ENCODE measurements at regions not wholly inside any gene's neighbourhood (a gene's known extent, or its start where the extent isn't known, plus 50 kb on each side); places are given as distances from the start of the nearest gene placed in this dataset.

GRCh38 chr6:104401926-104402325 is 457.8 kb downstream of the HACE1 start:
- Histone ChIP-seq H3K36me3 (ENCODE audit: control insufficient read depth, insufficient read depth, low read length) (no peaks in the 10 kb centered on the region), H3K27me3 (replicated peaks; ENCODE audit: control insufficient read depth, insufficient read depth, low read length) (no peaks in the 10 kb centered on the region), H3K4me3 (replicated peaks; ENCODE audit: low read depth, low read length) (no peak overlapping the region)
- no peak for DNase-seq (ENCODE audit: extremely low read depth, insufficient read length)
- no peak for TF ChIP-seq CTCF (IDR thresholded peaks at IDR 0.05; ENCODE audit: insufficient read depth, low read length, poor library complexity, severe bottlenecking)

GRCh38 chr6:104400844-104401243 is 458.9 kb downstream of the HACE1 start:
- Histone ChIP-seq H3K4me3 (replicated peaks; ENCODE audit: low read depth, low read length) (no peak overlapping the region), H3K27me3 (replicated peaks; ENCODE audit: control insufficient read depth, insufficient read depth, low read length) (no peaks in the 10 kb centered on the region), H3K36me3 (ENCODE audit: control insufficient read depth, insufficient read depth, low read length) (no peaks in the 10 kb centered on the region)
- no peak for TF ChIP-seq CTCF (IDR thresholded peaks at IDR 0.05; ENCODE audit: insufficient read depth, low read length, poor library complexity, severe bottlenecking)
- no peak for DNase-seq (ENCODE audit: extremely low read depth, insufficient read length)

- Histone ChIP-seq H3K4me3 (replicated peaks; ENCODE audit: low read depth, low read length) (no peak overlapping the region), H3K36me3 (ENCODE audit: control insufficient read depth, insufficient read depth, low read length) (no peaks in the 10 kb centered on the region), H3K27me3 (replicated peaks; ENCODE audit: control insufficient read depth, insufficient read depth, low read length) (no peaks in the 10 kb centered on the region)
- TF ChIP-seq CTCF (IDR thresholded peaks at IDR 0.05; ENCODE audit: insufficient read depth, low read length, poor library complexity, severe bottlenecking), result no peak
- no peak for DNase-seq (ENCODE audit: extremely low read depth, insufficient read length)
These were observed 463.6 kb downstream of the HACE1 start for GRCh38 chr6:104396077-104396476.

- no peak for DNase-seq (ENCODE audit: extremely low read depth, insufficient read length)
- no peaks in the 10 kb centered on the region for H3K27me3 ChIP-seq (replicated peaks; ENCODE audit: control insufficient read depth, insufficient read depth, low read length)
- H3K4me3 ChIP-seq (replicated peaks; ENCODE audit: low read depth, low read length), result no peak overlapping the region
- no peaks in the 10 kb centered on the region for H3K36me3 ChIP-seq (ENCODE audit: control insufficient read depth, insufficient read depth, low read length)
- no peak for TF ChIP-seq CTCF (IDR thresholded peaks at IDR 0.05; ENCODE audit: insufficient read depth, low read length, poor library complexity, severe bottlenecking)
These were observed 477.8 kb downstream of the HACE1 start for GRCh38 chr6:104381907-104382306.

- no peak overlapping the region for H3K4me3 ChIP-seq (replicated peaks; ENCODE audit: low read depth, low read length)
- no peak for DNase-seq (ENCODE audit: extremely low read depth, insufficient read length)
- no peak for TF ChIP-seq CTCF (IDR thresholded peaks at IDR 0.05; ENCODE audit: insufficient read depth, low read length, poor library complexity, severe bottlenecking)
- H3K36me3 ChIP-seq (ENCODE audit: control insufficient read depth, insufficient read depth, low read length), result no peaks in the 10 kb centered on the region
- no peaks in the 10 kb centered on the region for H3K27me3 ChIP-seq (replicated peaks; ENCODE audit: control insufficient read depth, insufficient read depth, low read length)
These were observed 494.1 kb downstream of the HACE1 start for GRCh38 chr6:104365451-104366234.
